HUES64 (cell line): ENCODE measurements at regions not wholly inside any gene's neighbourhood (a gene's known extent, or its start where the extent isn't known, plus 50 kb on each side); places are given as distances from the start of the nearest gene placed in this dataset.
"Not testable (repeated sequence)": the region's sequence is repeated elsewhere in the genome, so short reads cannot be mapped to it uniquely, and the experiment has no call there.

Source experiments
- H3K27ac ChIP-seq: 2 replicates; pipeline ENCODE4 v1.7.0; 2013; ENCODE audit warnings: low read depth, low read length, inconsistent platforms
- H3K27me3 ChIP-seq: 2 replicates; pipeline ENCODE4 v1.6.1; 2013; ENCODE audit warnings: mild to moderate bottlenecking, low read length; ENCODE audit not compliant: insufficient read depth
- H3K36me3 ChIP-seq: 2 replicates; pipeline ENCODE4 v1.6.1; 2013; ENCODE audit warnings: mild to moderate bottlenecking, low read length; ENCODE audit not compliant: insufficient read depth
- H3K4me1 ChIP-seq: 2 replicates; pipeline ENCODE4 v1.6.1; 2013; ENCODE audit warnings: mild to moderate bottlenecking, low read length, moderate library complexity; ENCODE audit not compliant: insufficient read depth
- H3K4me3 ChIP-seq: 2 replicates; pipeline ENCODE4 v1.5.1; 2013; ENCODE audit warnings: mild to moderate bottlenecking, low read length, moderate library complexity
- H3K9ac ChIP-seq: 2 replicates; pipeline ENCODE4 v1.6.1; 2013; ENCODE audit warnings: mild to moderate bottlenecking, low read depth, low read length
- H3K9me3 ChIP-seq: 2 replicates; pipeline ENCODE4 v1.6.1; 2013; ENCODE audit warnings: low read depth, low read length; ENCODE audit not compliant: insufficient read depth
- WGBS: fragments of 150-250, 120-280 bp; methylation state at CpG from one replicate; pipeline ENCODE4 v1.1.7; 2013; ENCODE audit warnings: missing lambda C conversion rate; 5-methylcytosine and 5-hydroxymethylcytosine counted together

DNA sequence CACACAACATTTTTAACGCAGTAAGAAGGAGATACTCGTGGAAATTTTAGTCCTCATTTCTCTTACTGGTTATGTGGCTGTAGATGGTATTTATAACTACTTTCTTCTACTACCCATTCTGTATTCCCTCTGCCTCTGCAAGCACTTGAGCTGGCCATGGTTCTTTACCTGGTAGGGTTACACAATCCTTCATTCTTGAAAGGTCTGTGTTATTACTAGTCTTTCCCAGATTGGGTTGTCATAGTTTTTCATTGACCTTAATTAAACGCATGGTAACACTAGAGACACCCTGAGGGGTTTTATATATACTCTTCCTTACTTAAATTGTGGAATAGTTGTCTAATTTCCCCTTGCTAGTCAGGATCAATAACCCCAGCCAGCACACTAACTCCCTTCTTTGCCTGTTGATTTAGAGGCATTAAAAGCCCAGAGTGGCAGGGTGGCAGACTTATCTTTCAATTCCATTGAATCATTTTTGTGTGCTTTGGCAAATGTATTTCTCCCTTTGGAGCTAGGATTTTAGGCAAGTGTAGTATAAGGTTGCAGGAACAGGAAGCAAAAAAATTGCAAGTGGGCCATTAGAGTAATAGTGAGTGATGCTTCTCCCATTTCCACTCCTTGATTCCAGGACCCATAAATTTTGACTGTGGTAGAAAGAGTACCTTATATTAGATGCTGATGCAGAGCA is 113.6 kb upstream of the EMCN start:
- Histone ChIP-seq H3K9me3 (no peaks in the 10 kb centered on the region), H3K27ac (no peak overlapping the region), H3K4me3 (no peak overlapping the region), H3K9ac (no peak overlapping the region), H3K36me3 (no peaks in the 10 kb centered on the region), H3K4me1 (no peaks in the 10 kb centered on the region), H3K27me3 (no peaks in the 10 kb centered on the region)
- no CpG with 5 or more reads among the region's 3 CpGs for WGBS

DNA sequence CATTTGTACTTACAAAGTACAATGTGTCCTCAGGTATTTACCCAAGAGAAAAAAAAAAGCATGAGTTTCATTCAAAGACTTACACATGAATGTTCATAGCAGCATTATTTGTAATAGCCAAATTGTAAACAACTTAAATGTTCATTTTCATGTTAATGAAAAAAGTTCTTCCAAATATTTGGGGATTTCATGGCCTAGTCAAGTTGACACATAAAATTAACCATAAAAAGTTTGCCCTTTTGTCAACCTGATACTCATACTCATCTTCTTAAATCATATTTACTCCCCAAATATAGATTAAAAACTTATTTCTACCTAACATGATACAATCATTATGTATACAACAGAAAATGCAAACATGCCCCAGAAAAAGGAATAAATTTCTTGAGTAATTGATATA is 112.5 kb upstream of the EMCN start:
- H3K36me3 ChIP-seq: no peaks in the 10 kb centered on the region
- H3K4me3 ChIP-seq: no peak overlapping the region
- H3K27me3 ChIP-seq: no peaks in the 10 kb centered on the region
- no peaks in the 10 kb centered on the region for H3K4me1 ChIP-seq
- no peak overlapping the region for H3K27ac ChIP-seq
- H3K9ac ChIP-seq: no peak overlapping the region
- H3K9me3 ChIP-seq: no peaks in the 10 kb centered on the region

DNA sequence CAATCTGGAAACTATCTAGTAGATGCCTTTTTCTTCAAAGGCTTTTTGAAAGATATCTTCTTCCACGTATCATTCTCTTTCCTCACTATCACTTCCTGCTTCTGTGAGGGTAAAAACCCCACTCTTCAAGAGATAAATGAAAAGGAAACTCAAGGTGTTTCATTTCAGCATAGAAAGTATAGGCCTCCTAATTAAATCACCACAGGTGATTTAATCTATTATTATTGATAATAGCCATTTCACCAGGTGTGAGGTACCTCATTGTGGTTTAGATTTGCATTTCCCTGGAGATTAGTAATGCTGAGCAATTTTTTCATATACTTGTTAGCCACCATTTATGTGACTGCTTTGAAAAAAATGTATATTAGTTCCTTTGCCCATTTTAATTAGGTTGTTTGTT is 92.0 kb upstream of the EMCN start:
- Histone ChIP-seq H3K4me3 (no peak overlapping the region), H3K27me3 (no peaks in the 10 kb centered on the region), H3K9me3 (no peaks in the 10 kb centered on the region), H3K27ac (no peak overlapping the region), H3K4me1 (peaks cover 6% of the 10 kb centered on the region; the same call in 1 of the 2 replicates), H3K9ac (no peak overlapping the region), H3K36me3 (no peaks in the 10 kb centered on the region)
- no CpG with 5 or more reads among the region's 1 CpG for WGBS

DNA sequence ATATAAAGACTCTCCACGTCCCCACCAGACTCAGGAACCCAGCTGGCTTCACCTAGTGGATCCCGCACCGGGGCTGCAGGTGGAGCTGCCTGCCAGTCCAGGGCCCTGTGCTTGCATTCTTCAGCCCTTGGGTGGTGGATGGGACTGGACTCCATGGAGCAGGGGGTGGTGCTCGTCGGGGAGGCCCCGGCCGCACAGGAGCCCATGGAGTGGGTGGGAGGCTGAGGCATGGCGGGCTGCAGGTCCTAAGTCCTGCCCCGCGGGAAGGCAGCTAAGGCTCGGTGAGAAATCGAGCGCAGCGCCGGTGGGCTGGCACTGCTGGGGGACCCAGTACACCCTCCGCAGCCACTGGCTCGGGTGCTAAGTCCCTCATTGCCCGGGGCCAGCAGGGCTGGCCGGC is 90.8 kb upstream of the EMCN start:
- H3K27ac ChIP-seq, H3K9me3 ChIP-seq, H3K4me3 ChIP-seq, H3K9ac ChIP-seq, H3K36me3 ChIP-seq, H3K27me3 ChIP-seq, H3K4me1 ChIP-seq: not testable (repeated sequence)
- whole genome bisulfite sequencing: 97% methylated on average over 18 of the region's 19 CpGs

DNA sequence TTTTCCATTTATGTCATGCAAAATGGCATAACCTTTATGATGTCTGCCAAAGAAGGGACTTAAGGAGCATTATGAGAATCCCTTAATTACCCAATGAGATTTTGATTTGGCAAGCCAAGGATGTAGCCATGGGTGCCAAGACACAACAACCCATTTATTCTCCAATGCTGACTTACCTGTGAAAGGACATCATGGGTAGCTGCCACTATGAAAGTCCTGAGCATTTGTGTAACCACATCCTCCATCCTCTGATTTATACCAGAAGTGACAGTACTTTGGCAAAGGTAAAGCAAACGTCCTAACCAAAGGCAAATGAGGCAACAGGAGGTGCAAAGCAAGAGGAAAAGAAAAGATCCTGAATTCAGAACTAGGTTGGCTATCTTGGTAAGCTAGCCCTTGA is 87.3 kb upstream of the EMCN start:
- Histone ChIP-seq H3K4me1 (peaks cover 6% of the 10 kb centered on the region; the same call in 1 of the 2 replicates), H3K9me3 (no peaks in the 10 kb centered on the region), H3K27ac (no peak overlapping the region), H3K36me3 (no peaks in the 10 kb centered on the region), H3K4me3 (no peak overlapping the region), H3K27me3 (no peaks in the 10 kb centered on the region), H3K9ac (no peak overlapping the region)
- 80% methylated on average over 1 of the region's 1 CpG for WGBS

DNA sequence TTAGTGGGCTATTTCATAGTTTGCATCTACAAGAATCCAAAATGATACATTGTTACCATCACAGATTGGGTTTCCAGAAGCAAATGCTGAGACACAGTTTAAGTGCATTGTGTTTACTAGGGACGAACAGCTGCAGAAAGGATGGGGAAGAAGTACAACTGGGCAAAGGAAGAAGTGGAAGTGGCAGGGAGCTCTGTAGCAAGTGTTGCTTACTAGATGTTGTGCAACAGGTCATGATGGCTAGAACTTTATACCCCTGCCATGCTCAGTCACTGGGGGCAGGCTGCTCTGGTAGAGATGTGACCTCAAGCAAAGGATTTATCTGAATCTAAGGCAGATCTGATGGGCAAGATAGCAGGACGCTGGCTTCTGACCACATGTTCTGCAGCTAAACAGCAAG is 76.1 kb upstream of the EMCN start:
- Histone ChIP-seq H3K4me3 (no peak overlapping the region), H3K27me3 (no peaks in the 10 kb centered on the region), H3K36me3 (no peaks in the 10 kb centered on the region), H3K9ac (no peak overlapping the region), H3K4me1 (no peaks in the 10 kb centered on the region), H3K9me3 (no peaks in the 10 kb centered on the region), H3K27ac (no peak overlapping the region)
- 95% methylated on average over 2 of the region's 2 CpGs for whole genome bisulfite sequencing

DNA sequence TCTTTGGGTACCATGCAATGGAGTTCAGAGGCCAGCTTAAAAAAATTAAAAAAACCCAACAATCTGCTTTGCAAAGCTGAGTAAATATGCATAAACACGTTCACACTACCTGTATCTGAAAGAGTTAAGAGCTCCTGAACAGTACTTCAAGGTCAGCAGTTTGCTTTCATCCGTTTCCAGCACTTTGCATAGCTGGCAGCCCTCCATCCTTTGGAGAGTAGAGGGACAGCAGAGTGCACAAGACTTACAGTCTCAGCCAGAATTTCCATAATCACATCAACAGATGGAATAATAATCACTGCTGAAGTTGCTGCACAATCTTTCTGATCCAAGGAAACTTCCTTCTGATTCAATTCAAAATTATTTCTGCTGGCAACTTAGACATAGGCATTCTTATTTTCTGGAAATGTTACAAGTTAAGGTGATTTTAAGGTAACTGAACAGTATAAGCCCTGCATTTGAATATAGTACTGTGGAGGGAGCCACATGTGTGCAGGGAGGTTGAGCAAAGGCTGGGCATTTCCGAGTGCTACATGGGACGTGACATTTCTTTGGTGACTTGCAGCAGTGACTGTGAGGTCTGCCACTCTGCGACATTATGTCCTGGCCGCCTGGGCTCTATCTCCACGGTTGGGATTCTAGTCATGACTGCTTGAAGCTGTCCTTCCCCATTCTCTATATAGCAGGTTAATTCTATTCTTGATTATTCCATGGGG is 73.5 kb upstream of the EMCN start:
- 91% methylated on average over 7 of the region's 7 CpGs for WGBS
- H3K36me3 ChIP-seq: no peaks in the 10 kb centered on the region
- H3K9ac ChIP-seq: no peak overlapping the region
- H3K4me1 ChIP-seq: no peaks in the 10 kb centered on the region
- H3K4me3 ChIP-seq: no peak overlapping the region
- no peaks in the 10 kb centered on the region for H3K9me3 ChIP-seq
- no peak overlapping the region for H3K27ac ChIP-seq
- no peaks in the 10 kb centered on the region for H3K27me3 ChIP-seq

DNA sequence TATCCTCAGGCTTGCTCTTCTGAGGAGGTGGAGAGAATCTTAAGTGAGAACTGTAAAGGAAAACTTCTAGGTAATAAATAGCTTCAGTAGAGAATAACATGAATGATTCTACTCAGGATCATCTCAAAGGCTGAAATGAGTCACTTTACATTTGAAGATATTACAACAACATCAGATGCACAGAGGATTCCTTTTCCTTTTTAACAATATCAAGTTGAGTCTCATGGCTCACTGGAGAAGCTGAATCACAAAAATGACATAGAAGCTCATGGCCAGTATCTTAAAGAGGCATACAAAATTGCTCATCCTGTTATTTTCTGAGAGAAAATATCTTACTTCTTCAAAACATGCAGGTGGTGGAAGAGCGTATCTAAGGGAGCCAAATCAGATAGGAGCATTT is 72.5 kb upstream of the EMCN start:
- 90% methylated on average over 1 of the region's 1 CpG for WGBS
- Histone ChIP-seq H3K27ac (no peak overlapping the region), H3K36me3 (no peaks in the 10 kb centered on the region), H3K9me3 (no peaks in the 10 kb centered on the region), H3K4me3 (no peak overlapping the region), H3K27me3 (no peaks in the 10 kb centered on the region), H3K9ac (no peak overlapping the region), H3K4me1 (no peaks in the 10 kb centered on the region)

DNA sequence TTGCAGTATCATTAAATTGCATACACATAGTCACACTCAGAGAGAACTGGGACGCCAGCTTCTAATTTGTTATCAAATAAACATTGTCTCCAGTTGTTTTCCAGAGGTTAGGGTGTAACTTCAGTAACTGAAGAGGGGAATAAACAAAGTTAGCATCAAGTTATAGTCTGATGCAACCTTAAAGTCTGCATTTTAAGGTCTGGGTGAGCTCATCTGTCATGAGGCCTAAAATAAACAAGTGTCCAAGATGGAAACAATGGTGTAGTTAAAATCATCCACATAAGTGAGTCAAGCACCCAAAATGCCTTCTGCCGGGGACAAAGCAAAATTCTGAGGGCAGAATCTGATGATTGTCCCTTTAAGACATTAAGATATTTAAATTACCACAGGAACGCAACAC is 70.3 kb upstream of the EMCN start:
- Histone ChIP-seq H3K36me3 (no peaks in the 10 kb centered on the region), H3K27ac (no peak overlapping the region)
- 96% methylated on average over 3 of the region's 3 CpGs for WGBS

DNA sequence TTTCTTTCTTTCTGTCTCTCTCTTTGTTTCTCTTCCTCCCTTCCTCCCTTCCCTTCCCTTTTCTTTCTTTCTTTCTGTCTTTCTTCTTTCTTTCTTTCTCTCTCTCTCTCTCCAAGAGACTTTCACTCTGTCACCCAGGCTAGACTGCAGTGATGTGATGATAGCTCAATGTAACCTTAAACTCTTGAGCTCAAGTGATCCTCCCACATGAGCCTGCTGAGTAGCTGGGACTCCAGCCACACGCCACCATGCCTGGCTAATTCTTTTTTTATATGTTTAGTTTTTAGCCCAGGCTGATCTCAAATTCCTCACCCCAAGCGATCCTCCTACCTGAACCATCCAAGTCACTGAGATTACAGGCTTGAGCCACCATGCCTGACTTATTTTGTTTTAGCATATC is 64.3 kb upstream of the EMCN start:
- Histone ChIP-seq H3K36me3 (no peaks in the 10 kb centered on the region), H3K9ac (no peak overlapping the region), H3K4me1 (no peaks in the 10 kb centered on the region), H3K4me3 (no peak overlapping the region), H3K27ac (no peak overlapping the region), H3K27me3 (no peaks in the 10 kb centered on the region), H3K9me3 (no peaks in the 10 kb centered on the region)
- WGBS: 100% methylated on average over 2 of the region's 2 CpGs

More for the DNA sequence above, 70.3 kb upstream of the EMCN start:
- Histone ChIP-seq H3K27me3 (no peaks in the 10 kb centered on the region), H3K9ac (no peak overlapping the region), H3K4me1 (no peaks in the 10 kb centered on the region), H3K9me3 (no peaks in the 10 kb centered on the region), H3K4me3 (no peak overlapping the region)

DNA sequence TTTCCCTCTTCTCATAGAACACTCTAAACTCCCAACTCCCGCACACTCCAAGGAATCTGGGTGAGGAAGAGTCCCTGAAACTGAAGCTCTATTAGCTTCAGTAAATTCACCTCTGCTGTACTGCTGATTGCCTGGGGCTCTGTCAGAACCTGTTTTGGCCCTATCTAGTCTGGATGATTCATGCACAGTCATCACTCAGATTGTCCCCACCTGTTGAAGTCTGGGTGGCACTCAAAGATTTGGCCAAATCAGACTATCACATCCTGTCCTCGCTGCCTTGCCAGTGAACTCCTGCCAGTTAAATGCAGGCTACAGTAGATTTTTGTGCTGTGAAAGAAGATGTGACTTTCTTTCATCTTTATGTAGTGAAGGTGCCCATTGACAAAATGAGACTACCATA is 63.5 kb upstream of the EMCN start:
- Histone ChIP-seq H3K4me3 (no peak overlapping the region), H3K9ac (no peak overlapping the region), H3K9me3 (no peaks in the 10 kb centered on the region), H3K27me3 (no peaks in the 10 kb centered on the region), H3K4me1 (no peaks in the 10 kb centered on the region), H3K36me3 (no peaks in the 10 kb centered on the region), H3K27ac (no peak overlapping the region)
- WGBS: 96% methylated on average over 2 of the region's 2 CpGs

DNA sequence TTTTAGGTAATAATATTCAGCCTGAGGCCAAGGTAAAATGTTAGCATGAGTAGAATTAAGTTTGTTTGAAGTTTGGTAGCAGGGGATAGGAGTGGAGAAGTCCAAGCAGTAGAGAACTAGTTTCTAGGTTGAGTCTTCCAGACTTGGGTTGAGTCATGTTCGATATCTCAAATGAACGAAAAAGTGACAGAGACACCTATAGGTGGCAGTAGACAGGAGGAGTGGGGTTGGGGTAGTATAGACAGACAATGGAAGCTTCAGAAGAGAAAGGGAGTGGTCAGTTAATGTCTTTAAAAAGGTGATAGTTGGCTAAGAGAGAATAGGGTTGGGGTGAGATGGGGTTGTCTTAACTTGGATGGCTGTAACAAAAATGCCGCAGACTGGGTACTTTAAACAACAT is 58.7 kb upstream of the EMCN start:
- no peak overlapping the region for H3K9ac ChIP-seq
- H3K9me3 ChIP-seq: no peaks in the 10 kb centered on the region
- no peaks in the 10 kb centered on the region for H3K27me3 ChIP-seq
- 88% methylated on average over 2 of the region's 3 CpGs for WGBS
- no peak overlapping the region for H3K27ac ChIP-seq
- no peak overlapping the region for H3K4me3 ChIP-seq
- H3K36me3 ChIP-seq: no peaks in the 10 kb centered on the region
- H3K4me1 ChIP-seq: no peaks in the 10 kb centered on the region
